Stimulated activated CD4-positive, alpha-beta T cell treated with anti-CD3 and anti-CD28 coated beads, TNF-alpha, amount 100 ng/mL, for 1 hour (primary cell): ENCODE measurements at regions not wholly inside any gene's neighbourhood (a gene's known extent, or its start where the extent isn't known, plus 50 kb on each side); places are given as distances from the start of the nearest gene placed in this dataset.

Experiments
- DNase-seq, 3 donors: peaks; one replicate each; pipeline ENCODE4 v3.0.0-alpha.2; 2020; ENCODE audit warnings: low read depth in 3 of 3, low spot score in 1 of 3

GRCh38 chrX:124984140-124984813 is 335.4 kb upstream of the TEX13C start:
- no peak for DNase-seq

DNA sequence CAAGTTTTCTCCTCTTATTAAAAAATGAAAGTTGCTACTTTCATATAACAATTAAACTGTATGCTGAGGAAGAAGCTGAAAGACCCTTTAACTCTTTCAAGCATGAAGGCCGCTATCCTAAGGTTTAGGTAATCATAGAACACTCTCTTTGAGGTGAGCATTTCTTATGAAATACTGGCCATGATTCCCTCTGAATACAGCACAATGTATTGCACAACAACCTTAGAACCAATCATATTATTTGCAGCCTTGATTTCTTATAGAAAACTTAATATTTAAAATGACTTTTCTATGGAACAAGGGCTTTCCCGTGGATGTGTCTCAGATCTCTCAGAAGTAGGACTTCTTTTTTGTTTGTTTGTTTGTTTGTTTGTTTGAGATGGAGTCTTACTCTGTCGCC is 333.4 kb upstream of the TEX13C start:
- DNase-seq = no peak

GRCh38 chrX:124993735-124994134 is 325.9 kb upstream of the TEX13C start:
- no peak for DNase-seq

DNA sequence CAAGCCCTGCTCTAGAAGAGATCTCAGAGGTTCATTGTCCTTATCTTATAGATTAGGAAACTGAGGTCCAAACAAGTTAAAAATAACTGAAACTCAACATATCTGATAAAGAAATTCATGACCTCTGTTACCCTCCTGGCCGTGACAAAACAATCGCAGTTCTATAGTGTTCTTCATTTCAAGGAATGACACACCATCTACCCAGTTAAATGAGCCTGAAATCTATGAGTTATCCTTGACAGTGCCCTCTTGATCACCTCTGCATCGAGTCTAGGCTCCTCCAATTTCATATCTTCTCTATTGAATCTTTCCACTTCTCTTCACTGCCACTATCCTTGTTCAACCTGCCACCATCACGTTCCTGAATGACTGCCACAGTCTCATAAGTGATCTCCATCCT is 325.3 kb upstream of the TEX13C start:
- no peak for DNase-seq

GRCh38 chrX:125003746-125004446 is 315.8 kb upstream of the TEX13C start:
- no peak for DNase-seq

- DNase-seq = no peak
Measured at GRCh38 chrX:125004799-125005198, 314.9 kb upstream of the TEX13C start.

- DNase-seq = no peak
Measured at GRCh38 chrX:125005863-125006262, 313.8 kb upstream of the TEX13C start.

DNA sequence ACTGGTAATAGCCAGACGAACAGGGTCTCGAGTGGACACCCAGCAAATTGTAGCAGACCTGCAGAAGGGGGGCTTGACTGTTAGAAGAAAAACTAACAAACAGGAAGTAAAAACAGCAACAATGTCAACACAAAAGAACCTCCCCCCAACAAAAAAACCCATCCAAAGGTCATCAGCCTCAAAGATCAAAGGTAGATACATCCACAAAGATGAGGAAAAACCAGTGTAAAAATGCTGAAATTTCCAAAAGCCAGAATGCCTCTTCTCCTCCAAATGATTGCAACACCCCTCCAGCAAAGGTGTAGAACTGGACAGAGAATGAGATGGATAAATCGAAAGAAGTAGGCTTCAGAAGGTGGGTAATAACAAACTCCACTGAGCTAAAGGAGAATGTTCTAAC is 313.0 kb upstream of the TEX13C start:
- DNase-seq = no peak

DNA sequence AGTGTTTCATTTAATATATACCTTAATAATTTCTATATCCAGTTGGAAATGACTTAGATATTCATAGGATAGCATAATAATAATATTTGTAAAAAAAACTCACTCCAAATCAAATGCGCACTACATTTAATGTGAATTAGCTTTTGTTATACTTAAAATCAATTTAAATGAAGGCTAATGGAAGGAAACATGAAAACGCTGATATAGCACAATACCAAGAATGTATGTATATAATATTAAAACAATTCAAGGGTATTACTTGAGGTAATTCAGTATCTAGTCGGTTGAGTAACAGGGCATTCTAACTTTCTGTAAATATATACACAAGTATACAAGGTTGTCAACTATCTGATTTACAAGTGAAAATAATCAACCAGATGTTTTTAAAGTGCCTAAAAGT is 307.1 kb upstream of the TEX13C start:
- DNase-seq = no peak

- DNase-seq = no peak
Measured at GRCh38 chrX:125029131-125029530, 290.5 kb upstream of the TEX13C start.
